IMR-90 (cell line): ENCODE measurements at regions not wholly inside any gene's neighbourhood (a gene's known extent, or its start where the extent isn't known, plus 50 kb on each side); places are given as distances from the start of the nearest gene placed in this dataset.

Experiments used
- ATAC-seq: fragments of 200-7000 bp; cut with Tn5 transposase; 2 replicates; pipeline ENCODE4 v1.9.1; 2020; ENCODE audit warnings: low read depth, mild to moderate bottlenecking, moderate library complexity
- BruUV-seq: library from RNA; stranded (reverse); fragments of 400-500 nt; replicated peaks from 2 replicates; lab custom pipeline; 2021; lab: Mats Ljungman, UMichigan
- CTCF ChIA-PET: fragments of 300-600 bp; formaldehyde crosslinking; extraction: SDS; loops from one replicate; lab custom pipeline; 2021; ENCODE audit warnings: antibody characterized with exemption; lab: Yijun Ruan, JAX
- POLR2A ChIA-PET: fragments of 300-600 bp; sonication (Branson Sonifier 250); formaldehyde crosslinking; loops from one replicate; lab custom pipeline; 2022; ENCODE audit warnings: antibody characterized with exemption; ENCODE audit not compliant: unreplicated experiment; lab: Charles Lee
- DNase-seq: peaks from one replicate; pipeline ENCODE4 v3.0.0; 2013
- H2AFZ ChIP-seq: replicated peaks from 2 replicates; pipeline ENCODE3; 2013; ENCODE audit warnings: low read length, mild to moderate bottlenecking; ENCODE audit not compliant: poor library complexity
- H2AK5ac ChIP-seq: 2 replicates; pipeline ENCODE4 v1.6.1; 2013; ENCODE audit warnings: low read depth, low read length, inconsistent platforms
- H2AK9ac ChIP-seq: replicated peaks from 2 replicates; pipeline ENCODE3; 2013; ENCODE audit warnings: mild to moderate bottlenecking, low read depth, low read length, moderate library complexity; ENCODE audit not compliant: poor library complexity
- H2BK120ac ChIP-seq: 2 replicates; pipeline ENCODE4 v1.6.1; 2013; ENCODE audit warnings: low read depth, low read length, inconsistent platforms
- H2BK15ac ChIP-seq: 3 replicates; pipeline ENCODE4 v1.6.1; 2013; ENCODE audit warnings: low read depth, low read length, inconsistent platforms
- H2BK20ac ChIP-seq: 2 replicates; pipeline ENCODE4 v1.6.1; 2013; ENCODE audit warnings: low read depth, mild to moderate bottlenecking, inconsistent platforms, low read length, moderate library complexity
- H2BK5ac ChIP-seq: 2 replicates; pipeline ENCODE4 v1.6.1; 2013; ENCODE audit warnings: mild to moderate bottlenecking, low read depth, low read length, inconsistent platforms; ENCODE audit not compliant: poor library complexity, severe bottlenecking
- H3K14ac ChIP-seq: replicated peaks from 2 replicates; pipeline ENCODE4 v1.6.1; 2013; ENCODE audit warnings: low read depth, low read length, inconsistent platforms
- H3K18ac ChIP-seq: 2 replicates; pipeline ENCODE4 v1.6.1; 2013; ENCODE audit warnings: low read depth, low read length, control low read depth
- H3K23ac ChIP-seq: 2 replicates; pipeline ENCODE4 v1.6.1; 2013; ENCODE audit warnings: low read depth, low read length, inconsistent platforms
- H3K27ac ChIP-seq: 2 replicates; pipeline ENCODE4 v1.5.1; 2013; ENCODE audit warnings: mild to moderate bottlenecking, control low read depth, low read length; ENCODE audit not compliant: insufficient read depth
- H3K27me3 ChIP-seq: 2 replicates; pipeline ENCODE4 v1.6.1; 2013; ENCODE audit warnings: low read length; ENCODE audit not compliant: control insufficient read depth, insufficient read depth
- H3K36me3 ChIP-seq: 2 replicates; pipeline ENCODE4 v1.6.1; 2013; ENCODE audit warnings: low read length, mixed read lengths; ENCODE audit not compliant: control insufficient read depth, insufficient read depth
- H3K4ac ChIP-seq: 2 replicates; pipeline ENCODE4 v1.6.1; 2013; ENCODE audit warnings: low read depth, low read length, inconsistent platforms
- H3K4me1 ChIP-seq: 2 replicates; pipeline ENCODE4 v1.6.1; 2013; ENCODE audit warnings: low read length, mixed read lengths; ENCODE audit not compliant: control insufficient read depth, insufficient read depth
- H3K4me2 ChIP-seq: 2 replicates; pipeline ENCODE4 v1.6.1; 2013; ENCODE audit warnings: low read depth, mild to moderate bottlenecking, control low read depth, low read length, moderate library complexity
- H3K4me3 ChIP-seq: 2 replicates; pipeline ENCODE4 v1.5.1; 2013; ENCODE audit warnings: low read depth, mild to moderate bottlenecking, control low read depth, low read length, moderate library complexity; ENCODE audit not compliant: insufficient read depth
- H3K56ac ChIP-seq: 2 replicates; pipeline ENCODE4 v1.6.1; 2013; ENCODE audit warnings: low read length, inconsistent platforms; ENCODE audit not compliant: insufficient read depth; ENCODE audit errors: extremely low read depth
- H3K79me1 ChIP-seq, 2 experiments: 2 replicates each; pipeline ENCODE4 v1.6.1; 2013; ENCODE audit warnings: low read length in 2 of 2, inconsistent platforms in 1 of 2, low read depth in 1 of 2
- H3K9ac ChIP-seq: 2 replicates; pipeline ENCODE4 v1.6.1; 2013; ENCODE audit warnings: low read depth, low read length, control low read depth
- H3K9me1 ChIP-seq: 2 replicates; pipeline ENCODE4 v1.6.1; 2013; ENCODE audit warnings: low read length, inconsistent platforms; ENCODE audit not compliant: insufficient read depth
- H3K9me3 ChIP-seq: 2 replicates; pipeline ENCODE4 v1.6.1; 2013; ENCODE audit warnings: low read length; ENCODE audit not compliant: control insufficient read depth, insufficient read depth
- H4K20me1 ChIP-seq: 2 replicates; pipeline ENCODE4 v1.6.1; 2013; ENCODE audit warnings: low read length, inconsistent platforms; ENCODE audit not compliant: insufficient read depth
- H4K5ac ChIP-seq: 2 replicates; pipeline ENCODE4 v1.6.1; 2013; ENCODE audit warnings: mild to moderate bottlenecking, low read depth, low read length, control low read depth
- H4K8ac ChIP-seq, 2 experiments: 2 replicates each; pipeline ENCODE4 v1.6.1; 2013; ENCODE audit warnings: low read depth in 2 of 2, low read length in 2 of 2, control low read depth in 1 of 2, inconsistent platforms in 1 of 2
- H4K91ac ChIP-seq: 2 replicates; pipeline ENCODE4 v1.6.1; 2013; ENCODE audit warnings: low read depth, low read length, inconsistent platforms; ENCODE audit not compliant: insufficient read depth
- CTCF ChIP-seq: conservative IDR thresholded peaks from 2 replicates; pipeline ENCODE4 v1.5.1; 2012; ENCODE audit warnings: mild to moderate bottlenecking, low read depth, low read length, improper control_type of control experiment
- ELK1 ChIP-seq: fragments of 150-350 bp; IDR thresholded peaks from 2 replicates; pipeline ENCODE4 v1.6.1; 2016; ENCODE audit warnings: low read depth, mild to moderate bottlenecking, low read length, moderate library complexity, borderline replicate concordance
- MAZ ChIP-seq: IDR thresholded peaks from 2 replicates; pipeline ENCODE4 v1.6.1; 2012; ENCODE audit warnings: low read depth, mild to moderate bottlenecking, low read length, improper control_type of control experiment, moderate library complexity, borderline replicate concordance
- MXI1 ChIP-seq: IDR thresholded peaks from 2 replicates; pipeline ENCODE4 v1.6.1; 2012; ENCODE audit warnings: low read depth, mild to moderate bottlenecking, low read length, moderate library complexity, borderline replicate concordance
- WGBS, 2 experiments: methylation state at CpG; one replicate each; pipeline versions ENCODE4 v1.1.5 to v1.1.7; 2013; ENCODE audit warnings: missing lambda C conversion rate in 2 of 2; ENCODE audit not compliant: insufficient read length in 1 of 2; ENCODE audit errors: extremely low coverage in 2 of 2; 5-methylcytosine and 5-hydroxymethylcytosine counted together
- dilution Hi-C: fragments of 300-500 bp; cut with HindIII; formaldehyde crosslinking; loops from one replicate; pipeline ENCODE4 v1.14.3; 2018; ENCODE audit warnings: low sequenced_read_pairs; ENCODE audit not compliant: unreplicated experiment
- in situ Hi-C: fragments of 300-500 bp; cut with MboI; formaldehyde crosslinking; loops from 3 replicates; pipeline ENCODE4 v1.14.3; 2019; ENCODE audit warnings: low sequenced_read_pairs, inconsistent platforms, mixed read lengths
- intact Hi-C: fragments of 100-400 bp; cut with micrococcal nuclease; formaldehyde crosslinking; loops from 2 replicates; pipeline ENCODE4 v1.10.0; 2022

- dilution Hi-C loops: no loop called here
These were observed 518.4 kb upstream of the UBE2E2 start for GRCh38 chr3:22684739-22685138.

More at GRCh38 chr3:22684739-22685138, 518.4 kb upstream of the UBE2E2 start:
- peaks cover 5% of the 10 kb centered on the region; the same call in 1 of the 2 replicates for H3K9me3 ChIP-seq
- H3K4ac ChIP-seq: no peak overlapping the region
- H3K36me3 ChIP-seq: no peaks in the 10 kb centered on the region
- ATAC-seq (no peak), DNase-seq (no peak)
- H3K23ac ChIP-seq: no peak overlapping the region
- BruUV-seq: no TSS peak
- H3K9ac ChIP-seq: no peak overlapping the region
- ChIA-PET POLR2A (no interaction called here), CTCF (no interaction called here)
- H2BK20ac ChIP-seq: no peak overlapping the region
- no peaks in the 10 kb centered on the region for H3K79me1 ChIP-seq
- H3K14ac ChIP-seq: no peak overlapping the region
- in situ Hi-C loops (no loop called here), intact Hi-C loops (no loop called here)
- no peaks in the 10 kb centered on the region for H3K27me3 ChIP-seq
- H2AFZ ChIP-seq: no peak overlapping the region
- H2AK9ac ChIP-seq: no peak overlapping the region
- no peak overlapping the region for H3K4me3 ChIP-seq
- H3K4me2 ChIP-seq: no peak overlapping the region
- no peak overlapping the region for H4K91ac ChIP-seq
- no peak overlapping the region for H2AK5ac ChIP-seq
- no peak overlapping the region for H2BK15ac ChIP-seq
- no peaks in the 10 kb centered on the region for H4K20me1 ChIP-seq
- no peak overlapping the region for H4K8ac ChIP-seq
- TF ChIP-seq MAZ (no peak), MXI1 (no peak), ELK1 (no peak), CTCF (no peak)
- no CpG with 5 or more reads among the region's 3 CpGs for WGBS, 2 experiments
- H2BK120ac ChIP-seq: no peak overlapping the region
- no peak overlapping the region for H2BK5ac ChIP-seq
- H3K18ac ChIP-seq: no peak overlapping the region
- H3K9me1 ChIP-seq: no peaks in the 10 kb centered on the region
- no peak overlapping the region for H3K56ac ChIP-seq
- no peaks in the 10 kb centered on the region for H3K4me1 ChIP-seq
- no peak overlapping the region for H4K5ac ChIP-seq
- H3K27ac ChIP-seq: no peak overlapping the region
